ENCODE measurements at regions not wholly inside any gene's neighbourhood (a gene's known extent, or its start where the extent isn't known, plus 50 kb on each side); places are given as distances from the start of the nearest gene placed in this dataset.

- no peaks in the 10 kb centered on the region for H3K36me3 Mint-ChIP-seq
Observed at GRCh38 chr10:91115618-91116390, 104.7 kb upstream of the PCGF5 start.

GRCh38 chr10:91117505-91117904 is 103.0 kb upstream of the PCGF5 start:
- Mint-ChIP-seq H3K27ac (no peak overlapping the region), H3K4me1 (no peaks in the 10 kb centered on the region), H3K36me3 (no peaks in the 10 kb centered on the region), H3K9me3 (no peaks in the 10 kb centered on the region), H3K4me3 (no peak overlapping the region)
- DNase-seq (ENCODE audit: low spot score in 2 of 2), result no peak
- ATAC-seq, result no peak

More at GRCh38 chr10:91115618-91116390, 104.7 kb upstream of the PCGF5 start:
- H3K27ac Mint-ChIP-seq, result no peak overlapping the region
- H3K4me3 Mint-ChIP-seq, result no peak overlapping the region
- H3K9me3 Mint-ChIP-seq, result no peaks in the 10 kb centered on the region
- H3K4me1 Mint-ChIP-seq, result no peaks in the 10 kb centered on the region
- DNase-seq (ENCODE audit: low spot score in 2 of 2) (no peak), ATAC-seq (no peak)

GRCh38 chr10:91120348-91120747 is 100.1 kb upstream of the PCGF5 start:
- DNase-seq (ENCODE audit: low spot score in 2 of 2), result no peak
- Mint-ChIP-seq H3K4me3 (no peak overlapping the region), H3K27ac (no peak overlapping the region), H3K36me3 (no peaks in the 10 kb centered on the region), H3K4me1 (no peaks in the 10 kb centered on the region), H3K9me3 (no peaks in the 10 kb centered on the region)
- ATAC-seq, result peak; percentile 54

GRCh38 chr10:91123261-91123660 is 97.2 kb upstream of the PCGF5 start:
- Mint-ChIP-seq H3K27ac (no peak overlapping the region), H3K9me3 (no peaks in the 10 kb centered on the region), H3K4me1 (peaks cover 5% of the 10 kb centered on the region), H3K4me3 (no peak overlapping the region), H3K36me3 (no peaks in the 10 kb centered on the region)
- ATAC-seq, result no peak
- no peak for DNase-seq (ENCODE audit: low spot score in 2 of 2)

GRCh38 chr10:91124016-91124415 is 96.4 kb upstream of the PCGF5 start:
- H3K4me3 Mint-ChIP-seq, result no peak overlapping the region
- ATAC-seq (no peak), DNase-seq (ENCODE audit: low spot score in 2 of 2) (no peak)
- H3K27ac Mint-ChIP-seq, result no peak overlapping the region
- no peaks in the 10 kb centered on the region for H3K36me3 Mint-ChIP-seq
- no peaks in the 10 kb centered on the region for H3K9me3 Mint-ChIP-seq
- H3K4me1 Mint-ChIP-seq, result peaks cover 5% of the 10 kb centered on the region

- Mint-ChIP-seq H3K36me3 (no peaks in the 10 kb centered on the region), H3K4me1 (peaks cover 5% of the 10 kb centered on the region), H3K27ac (no peak overlapping the region), H3K4me3 (no peak overlapping the region), H3K9me3 (no peaks in the 10 kb centered on the region)
- ATAC-seq, result no peak
- DNase-seq (ENCODE audit: low spot score in 2 of 2), result no peak
Observed at GRCh38 chr10:91126471-91126870, 94.0 kb upstream of the PCGF5 start.

- Mint-ChIP-seq H3K9me3 (no peaks in the 10 kb centered on the region), H3K36me3 (no peaks in the 10 kb centered on the region), H3K27ac (no peak overlapping the region), H3K4me3 (no peak overlapping the region), H3K4me1 (peaks cover 5% of the 10 kb centered on the region)
- DNase-seq (ENCODE audit: low spot score in 2 of 2) (no peak), ATAC-seq (no peak)
Observed at GRCh38 chr10:91127341-91128082, 93.0 kb upstream of the PCGF5 start.

GRCh38 chr10:91135113-91135512 is 85.3 kb upstream of the PCGF5 start:
- DNase-seq (ENCODE audit: low spot score in 2 of 2) (no peak), ATAC-seq (no peak)
- Mint-ChIP-seq H3K27ac (no peak overlapping the region), H3K4me1 (no peaks in the 10 kb centered on the region), H3K36me3 (no peaks in the 10 kb centered on the region), H3K9me3 (no peaks in the 10 kb centered on the region), H3K4me3 (no peak overlapping the region)

GRCh38 chr10:91137011-91137643 is 83.3 kb upstream of the PCGF5 start:
- no peaks in the 10 kb centered on the region for H3K9me3 Mint-ChIP-seq
- H3K27ac Mint-ChIP-seq, result no peak overlapping the region
- H3K4me1 Mint-ChIP-seq, result no peaks in the 10 kb centered on the region
- H3K36me3 Mint-ChIP-seq, result no peaks in the 10 kb centered on the region
- no peak for ATAC-seq
- no peak overlapping the region for H3K4me3 Mint-ChIP-seq
- DNase-seq (ENCODE audit: low spot score in 2 of 2), result no peak

GRCh38 chr10:91137822-91138221 is 82.6 kb upstream of the PCGF5 start:
- Mint-ChIP-seq H3K36me3 (no peaks in the 10 kb centered on the region), H3K4me1 (no peaks in the 10 kb centered on the region), H3K27ac (no peak overlapping the region), H3K9me3 (no peaks in the 10 kb centered on the region), H3K4me3 (no peak overlapping the region)
- ATAC-seq (no peak), DNase-seq (ENCODE audit: low spot score in 2 of 2) (no peak)

GRCh38 chr10:91140995-91141549 is 79.4 kb upstream of the PCGF5 start:
- H3K27ac Mint-ChIP-seq, result no peak overlapping the region
- ATAC-seq (no peak), DNase-seq (ENCODE audit: low spot score in 2 of 2) (no peak)
- no peaks in the 10 kb centered on the region for H3K4me1 Mint-ChIP-seq
- no peak overlapping the region for H3K4me3 Mint-ChIP-seq
- no peaks in the 10 kb centered on the region for H3K9me3 Mint-ChIP-seq
- H3K36me3 Mint-ChIP-seq, result no peaks in the 10 kb centered on the region

- Mint-ChIP-seq H3K4me1 (no peaks in the 10 kb centered on the region), H3K27ac (no peak overlapping the region), H3K4me3 (no peak overlapping the region), H3K36me3 (no peaks in the 10 kb centered on the region), H3K9me3 (no peaks in the 10 kb centered on the region)
- ATAC-seq, result no peak
- DNase-seq (ENCODE audit: low spot score in 2 of 2), result no peak
Observed at GRCh38 chr10:91144961-91145360, 75.5 kb upstream of the PCGF5 start.

GRCh38 chr10:91146146-91146545 is 74.3 kb upstream of the PCGF5 start:
- H3K9me3 Mint-ChIP-seq, result no peaks in the 10 kb centered on the region
- H3K36me3 Mint-ChIP-seq, result no peaks in the 10 kb centered on the region
- no peaks in the 10 kb centered on the region for H3K4me1 Mint-ChIP-seq
- DNase-seq (ENCODE audit: low spot score in 2 of 2), result no peak
- no peak for ATAC-seq
- no peak overlapping the region for H3K27ac Mint-ChIP-seq
- no peak overlapping the region for H3K4me3 Mint-ChIP-seq

GRCh38 chr10:91149550-91149949 is 70.9 kb upstream of the PCGF5 start:
- Mint-ChIP-seq H3K9me3 (no peaks in the 10 kb centered on the region), H3K4me1 (peaks cover under 1% of the 10 kb centered on the region), H3K36me3 (no peaks in the 10 kb centered on the region), H3K4me3 (no peak overlapping the region), H3K27ac (no peak overlapping the region)
- no peak for DNase-seq (ENCODE audit: low spot score in 2 of 2)
- ATAC-seq, result no peak

GRCh38 chr10:91150631-91151030 is 69.8 kb upstream of the PCGF5 start:
- DNase-seq (ENCODE audit: low spot score in 2 of 2), result no peak
- Mint-ChIP-seq H3K4me1 (peaks cover 10% of the 10 kb centered on the region), H3K9me3 (no peaks in the 10 kb centered on the region), H3K27ac (no peak overlapping the region), H3K36me3 (no peaks in the 10 kb centered on the region), H3K4me3 (no peak overlapping the region)
- no peak for ATAC-seq

Measured in stimulated activated effector memory CD8-positive, alpha-beta T cell treated with anti-CD3 and anti-CD28 coated beads, Interleukin-12 subunit alpha, Interleukin-12 subunit beta, amount 100 ng/mL, for 72 hours (primary cell).